Endothelial cell of umbilical vein (primary cell): ENCODE measurements at regions not wholly inside any gene's neighbourhood (a gene's known extent, or its start where the extent isn't known, plus 50 kb on each side); places are given as distances from the start of the nearest gene placed in this dataset.

Experiments used
- BruUV-seq: library from RNA; stranded (reverse); fragments of 400-500 nt; replicated peaks from 2 replicates; lab custom pipeline; 2021; lab: Mats Ljungman, UMichigan
- CTCF ChIA-PET: fragments of 300-600, 350-600 bp; sonication (Branson Sonifier 250); formaldehyde crosslinking; loops from one replicate; lab custom pipeline; 2021; ENCODE audit warnings: antibody characterized with exemption, inconsistent platforms; lab: Charles Lee
- POLR2A ChIA-PET: fragments of 300-600, 350-600 bp; sonication (Branson Sonifier 250); formaldehyde crosslinking; loops from one replicate; lab custom pipeline; 2021; ENCODE audit warnings: antibody characterized with exemption, inconsistent platforms; lab: Charles Lee
- DNase-seq: peaks from one replicate; pipeline ENCODE4 v3.0.0-alpha.2; 2011; ENCODE audit warnings: low read depth, low spot score
- FAIRE-seq: peaks from 2 replicates; lab custom pipeline; 2011; peaks lifted over from hg19 to GRCh38; lab: Jason Lieb, UNC
- H2AFZ ChIP-seq: 2 replicates; pipeline ENCODE4 v1.6.0; 2012; ENCODE audit warnings: low read depth, low read length, control low read depth, inconsistent platforms
- H3K27ac ChIP-seq: 2 replicates; pipeline ENCODE4 v1.5.1; 2011; ENCODE audit warnings: low read depth, mild to moderate bottlenecking, control low read depth, low read length, moderate library complexity; ENCODE audit not compliant: insufficient read depth
- H3K27me3 ChIP-seq, 2 experiments: 2 replicates each; pipeline versions ENCODE4 v1.6.0 to v1.6.1; 2011; ENCODE audit warnings: low read length in 2 of 2, mixed read lengths in 1 of 2; ENCODE audit not compliant: control insufficient read depth in 2 of 2, insufficient read depth in 2 of 2
- H3K36me3 ChIP-seq, 2 experiments: 2 replicates in 1 of 2; 3 replicates in 1 of 2; pipeline ENCODE4 v1.5.1; 2011; ENCODE audit warnings: low read length in 2 of 2, mild to moderate bottlenecking in 1 of 2, moderate library complexity in 1 of 2; ENCODE audit not compliant: control insufficient read depth in 2 of 2, insufficient read depth in 2 of 2; ENCODE audit errors: extremely low read depth in 1 of 2
- H3K4me1 ChIP-seq: 3 replicates; pipeline ENCODE4 v1.5.1; 2011; ENCODE audit warnings: mild to moderate bottlenecking, low read length; ENCODE audit not compliant: control insufficient read depth, insufficient read depth; ENCODE audit errors: extremely low read depth
- H3K4me2 ChIP-seq: 2 replicates; pipeline ENCODE4 v1.6.1; 2011; ENCODE audit warnings: low read length, control low read depth, mixed read lengths; ENCODE audit not compliant: insufficient read depth
- H3K4me3 ChIP-seq, 3 experiments: fragments of 200-600 bp in 1 of 3; sonication (generic), shearing (Covaris generic) in 1 of 3; replicated peaks in 1 of 3; 2 replicates each; pipeline ENCODE4 v1.5.1; 2011 to 2016; ENCODE audit warnings: control low read depth in 3 of 3, low read length in 3 of 3, mild to moderate bottlenecking in 2 of 3, inconsistent platforms in 1 of 3, low read depth in 1 of 3, moderate library complexity in 1 of 3; ENCODE audit not compliant: insufficient read depth in 1 of 3
- H3K79me2 ChIP-seq: 2 replicates; pipeline ENCODE4 v1.6.0; 2012; ENCODE audit warnings: low read length, inconsistent platforms; ENCODE audit not compliant: control insufficient read depth, insufficient read depth
- H3K9ac ChIP-seq: replicated peaks from 2 replicates; pipeline ENCODE3; 2011; ENCODE audit warnings: low read length, control low read depth; ENCODE audit not compliant: insufficient read depth; ENCODE audit errors: extremely low read depth
- H3K9me1 ChIP-seq: replicated peaks from 3 replicates; pipeline ENCODE4 v1.6.0; 2011; ENCODE audit warnings: mild to moderate bottlenecking, low read length; ENCODE audit not compliant: control insufficient read depth, insufficient read depth; ENCODE audit errors: extremely low read depth
- H3K9me3 ChIP-seq: replicated peaks from 2 replicates; pipeline ENCODE4 v1.5.1; 2012; ENCODE audit warnings: low read length, inconsistent platforms; ENCODE audit not compliant: control insufficient read depth, insufficient read depth
- H4K20me1 ChIP-seq: replicated peaks from 2 replicates; pipeline ENCODE3; 2011; ENCODE audit warnings: mild to moderate bottlenecking, low read length; ENCODE audit not compliant: control insufficient read depth, insufficient read depth; ENCODE audit errors: extremely low read depth
- CTCF ChIP-seq, 2 donors: IDR thresholded peaks; 1 replicate in 1 of 2; 2 replicates in 1 of 2; pipeline ENCODE4 v1.5.1; 2011; ENCODE audit warnings: low read length in 2 of 2, mild to moderate bottlenecking in 2 of 2, moderate library complexity in 2 of 2, control low read depth in 1 of 2, inconsistent platforms in 1 of 2, low read depth in 1 of 2; ENCODE audit not compliant: insufficient read depth in 1 of 2; ENCODE audit errors: extremely low read depth in 1 of 2
- EZH2 ChIP-seq: IDR thresholded peaks from 2 replicates; pipeline ENCODE4 v1.6.1; 2012; ENCODE audit warnings: borderline replicate concordance, low read depth, mild to moderate bottlenecking, moderate library complexity, low read length, inconsistent platforms; ENCODE audit not compliant: severe bottlenecking
- FOS ChIP-seq: IDR thresholded peaks from 2 replicates; pipeline ENCODE4 v1.6.1; 2011; ENCODE audit warnings: mild to moderate bottlenecking, low read length, moderate library complexity, borderline replicate concordance; ENCODE audit not compliant: insufficient read depth
- GATA2 ChIP-seq: IDR thresholded peaks from 2 replicates; pipeline ENCODE4 v1.7.0; 2011; ENCODE audit warnings: low read depth, mild to moderate bottlenecking, moderate library complexity, mixed read lengths, low read length; ENCODE audit not compliant: insufficient read length, insufficient read depth
- JUN ChIP-seq: IDR thresholded peaks from 2 replicates; pipeline ENCODE4 v1.6.1; 2011; ENCODE audit warnings: borderline replicate concordance, low read depth; ENCODE audit not compliant: insufficient read length, insufficient read depth
- MAX ChIP-seq: IDR thresholded peaks from 2 replicates; pipeline ENCODE4 v1.6.1; 2011; ENCODE audit not compliant: insufficient read depth, insufficient read length
- MYC ChIP-seq: IDR thresholded peaks from one replicate; pipeline ENCODE4 v1.6.1; 2011; ENCODE audit warnings: mild to moderate bottlenecking, low read depth, low read length
- POLR2A ChIP-seq: IDR thresholded peaks from 2 replicates; pipeline ENCODE4 v1.6.1; 2012; ENCODE audit warnings: low read depth, mild to moderate bottlenecking, control low read depth, low read length
- POLR2AphosphoS5 ChIP-seq: IDR thresholded peaks from 2 replicates; pipeline ENCODE4 v1.6.1; 2012; ENCODE audit warnings: low read depth, mild to moderate bottlenecking, control low read depth, low read length, moderate library complexity; ENCODE audit not compliant: insufficient read depth
- dilution Hi-C: fragments of 300-500 bp; cut with MboI; formaldehyde crosslinking; loops from one replicate; pipeline ENCODE4 v1.15.0; 2019; ENCODE audit warnings: low sequenced_read_pairs; ENCODE audit not compliant: extremely low pct_ligation_motif_present
- intact Hi-C: fragments of 100-400 bp; cut with micrococcal nuclease; formaldehyde crosslinking; loops from one replicate; pipeline ENCODE4 v1.10.0; 2022

- CTCF ChIA-PET: no interaction called here
- no peak for FAIRE-seq
- Histone ChIP-seq H3K9me1 (no peaks in the 10 kb centered on the region), H3K79me2 (no peaks in the 10 kb centered on the region), H3K4me3 (no peak overlapping the region), H3K36me3 (no peaks in the 10 kb centered on the region), H3K4me2 (no peak overlapping the region), H3K9ac (no peak overlapping the region), H3K9me3 (no peaks in the 10 kb centered on the region), H3K27ac (no peak overlapping the region), H3K4me1 (no peaks in the 10 kb centered on the region), H4K20me1 (no peaks in the 10 kb centered on the region), H2AFZ (no peak overlapping the region), H3K27me3 (no peaks in the 10 kb centered on the region)
- dilution Hi-C loops: no loop called here
- TF ChIP-seq MYC (no peak), MAX (no peak), EZH2 (no peak), JUN (no peak)
- intact Hi-C loops: no loop called here
- no TSS peak for BruUV-seq
- POLR2A ChIA-PET: no interaction called here
- no peak for DNase-seq
Observed at GRCh38 chr5:17813214-17813613, 179.0 kb downstream of the TAF11L14 start.

- Histone ChIP-seq H3K27me3 (no peaks in the 10 kb centered on the region), H3K9me1 (no peaks in the 10 kb centered on the region), H3K9ac (no peak overlapping the region), H3K4me1 (no peaks in the 10 kb centered on the region), H2AFZ (no peak overlapping the region), H4K20me1 (no peaks in the 10 kb centered on the region), H3K27ac (no peak overlapping the region), H3K79me2 (no peaks in the 10 kb centered on the region), H3K36me3 (no peaks in the 10 kb centered on the region), H3K9me3 (no peaks in the 10 kb centered on the region), H3K4me3 (no peak overlapping the region), H3K4me2 (no peak overlapping the region)
- no TSS peak for BruUV-seq
- DNase-seq (no peak), FAIRE-seq (no peak)
- intact Hi-C loops: no loop called here
- CTCF ChIA-PET: no interaction called here
- TF ChIP-seq JUN (no peak), EZH2 (no peak), MYC (no peak), CTCF (IDR thresholded peaks at IDR 0.05; ENCODE audit: extremely low read depth in 1 of 2, insufficient read depth in 1 of 2, low read depth in 1 of 2, low read length in 2 of 2) (no peak), POLR2AphosphoS5 (no peak), POLR2A (no peak), GATA2 (no peak), MAX (no peak), FOS (no peak)
- dilution Hi-C loops: no loop called here
- POLR2A ChIA-PET: no interaction called here
Observed at GRCh38 chr5:17816505-17816904, 182.2 kb downstream of the TAF11L14 start.
